IMR-90 (cell line): ENCODE measurements at regions not wholly inside any gene's neighbourhood (a gene's known extent, or its start where the extent isn't known, plus 50 kb on each side); places are given as distances from the start of the nearest gene placed in this dataset.
A peak's percentile ranks its signal among the peaks of the same experiment; 100 is the strongest.
"Not testable (repeated sequence)": the region's sequence is repeated elsewhere in the genome, so short reads cannot be mapped to it uniquely, and the experiment has no call there.

ENCODE experiments used
- BHLHE40 ChIP-seq: fragments of 150-350 bp; IDR thresholded peaks from 2 replicates; pipeline ENCODE4 v1.6.1; 2016; ENCODE audit warnings: mild to moderate bottlenecking, low read depth, low read length
- MXI1 ChIP-seq: IDR thresholded peaks from 2 replicates; pipeline ENCODE4 v1.6.1; 2012; ENCODE audit warnings: low read depth, mild to moderate bottlenecking, low read length, moderate library complexity, borderline replicate concordance
- POLR2A ChIP-seq: IDR thresholded peaks from 2 replicates; pipeline ENCODE4 v1.6.1; 2012; ENCODE audit warnings: mild to moderate bottlenecking, low read depth, low read length
- SMC3 ChIP-seq: fragments of 150-350 bp; IDR thresholded peaks from 2 replicates; pipeline ENCODE4 v1.6.1; 2016; ENCODE audit warnings: low read depth, mild to moderate bottlenecking, antibody characterized with exemption, low read length, moderate library complexity
- TF ChIP-seq, protein P1 (sequence below): conservative IDR thresholded peaks from 2 replicates; pipeline ENCODE4 v1.5.1; 2012; ENCODE audit warnings: mild to moderate bottlenecking, low read depth, low read length, improper control_type of control experiment
- TF ChIP-seq, protein P2 (sequence below): fragments of 150-350 bp; IDR thresholded peaks from 2 replicates; pipeline ENCODE4 v1.6.1; 2017; ENCODE audit warnings: mild to moderate bottlenecking, antibody characterized with exemption, low read length, low read depth

DNA sequence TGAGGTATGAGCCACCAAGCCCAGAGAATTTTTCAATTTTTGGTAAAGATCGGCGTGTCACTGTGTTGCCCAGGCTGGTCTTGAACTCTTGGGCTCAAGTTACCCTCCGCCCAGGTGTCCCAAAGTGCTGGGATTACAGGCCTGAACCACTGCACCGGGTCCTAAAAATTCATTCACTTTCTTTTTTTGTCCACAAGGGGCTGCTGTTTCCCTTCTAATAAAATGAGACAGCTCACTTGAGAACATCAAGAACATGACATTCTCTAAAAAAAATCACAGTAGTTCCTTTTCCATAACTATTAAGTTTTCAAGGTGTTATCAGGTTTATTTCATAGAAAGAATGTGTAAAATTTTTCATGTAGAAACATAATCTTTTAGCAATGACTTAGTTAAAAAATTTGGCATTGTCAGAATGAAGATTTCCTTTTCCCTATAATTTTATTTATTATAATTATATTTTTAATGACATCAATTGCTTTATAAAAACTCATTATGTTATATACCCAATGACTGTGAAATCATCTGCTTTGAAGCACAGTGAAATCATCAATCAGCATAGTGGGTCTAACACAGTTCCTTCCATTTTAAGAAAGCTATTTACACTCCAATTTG lies 1723.8 kb upstream of the DEFB115 start:
- TF ChIP-seq, protein P1, sequence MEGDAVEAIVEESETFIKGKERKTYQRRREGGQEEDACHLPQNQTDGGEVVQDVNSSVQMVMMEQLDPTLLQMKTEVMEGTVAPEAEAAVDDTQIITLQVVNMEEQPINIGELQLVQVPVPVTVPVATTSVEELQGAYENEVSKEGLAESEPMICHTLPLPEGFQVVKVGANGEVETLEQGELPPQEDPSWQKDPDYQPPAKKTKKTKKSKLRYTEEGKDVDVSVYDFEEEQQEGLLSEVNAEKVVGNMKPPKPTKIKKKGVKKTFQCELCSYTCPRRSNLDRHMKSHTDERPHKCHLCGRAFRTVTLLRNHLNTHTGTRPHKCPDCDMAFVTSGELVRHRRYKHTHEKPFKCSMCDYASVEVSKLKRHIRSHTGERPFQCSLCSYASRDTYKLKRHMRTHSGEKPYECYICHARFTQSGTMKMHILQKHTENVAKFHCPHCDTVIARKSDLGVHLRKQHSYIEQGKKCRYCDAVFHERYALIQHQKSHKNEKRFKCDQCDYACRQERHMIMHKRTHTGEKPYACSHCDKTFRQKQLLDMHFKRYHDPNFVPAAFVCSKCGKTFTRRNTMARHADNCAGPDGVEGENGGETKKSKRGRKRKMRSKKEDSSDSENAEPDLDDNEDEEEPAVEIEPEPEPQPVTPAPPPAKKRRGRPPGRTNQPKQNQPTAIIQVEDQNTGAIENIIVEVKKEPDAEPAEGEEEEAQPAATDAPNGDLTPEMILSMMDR: peak; percentile 17; the same call in 1 of the 2 replicates
- TF ChIP-seq MXI1, SMC3, POLR2A, BHLHE40: not testable (repeated sequence)
- TF ChIP-seq, protein P2, sequence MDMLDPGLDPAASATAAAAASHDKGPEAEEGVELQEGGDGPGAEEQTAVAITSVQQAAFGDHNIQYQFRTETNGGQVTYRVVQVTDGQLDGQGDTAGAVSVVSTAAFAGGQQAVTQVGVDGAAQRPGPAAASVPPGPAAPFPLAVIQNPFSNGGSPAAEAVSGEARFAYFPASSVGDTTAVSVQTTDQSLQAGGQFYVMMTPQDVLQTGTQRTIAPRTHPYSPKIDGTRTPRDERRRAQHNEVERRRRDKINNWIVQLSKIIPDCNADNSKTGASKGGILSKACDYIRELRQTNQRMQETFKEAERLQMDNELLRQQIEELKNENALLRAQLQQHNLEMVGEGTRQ: not testable (repeated sequence)
